Tibial nerve (tissue), 4 donors: ENCODE measurements at regions not wholly inside any gene's neighbourhood (a gene's known extent, or its start where the extent isn't known, plus 50 kb on each side); places are given as distances from the start of the nearest gene placed in this dataset.

ENCODE experiments used
- DNase-seq, 2 donors: peaks; one replicate each; pipeline ENCODE4 v3.0.0-alpha.2; 2019; ENCODE audit warnings: low spot score in 2 of 2
- H3K27ac ChIP-seq, 4 donors: fragments of 200-600 bp; sonication (generic) in 3 of 4; one replicate each; pipeline ENCODE4 v1.5.1; 2017 to 2019; ENCODE audit warnings: mild to moderate bottlenecking in 1 of 4
- H3K27me3 ChIP-seq, 2 donors: fragments of 200-600 bp; sonication (generic) in 1 of 2; one replicate each; pipeline versions ENCODE4 v1.5.1 to v1.6.0; 2017 to 2019
- H3K36me3 ChIP-seq, 3 donors: fragments of 200-600 bp; sonication (generic); one replicate each; pipeline ENCODE4 v1.5.1; 2018 to 2019
- H3K4me1 ChIP-seq, 4 donors: fragments of 200-600 bp; sonication (generic) in 3 of 4; one replicate each; pipeline ENCODE4 v1.5.1; 2017 to 2019
- H3K4me3 ChIP-seq, 4 donors: fragments of 200-600 bp; sonication (generic) in 3 of 4; one replicate each; pipeline ENCODE4 v1.5.1; 2017 to 2019; ENCODE audit warnings: mild to moderate bottlenecking in 1 of 4, moderate library complexity in 1 of 4
- H3K9me3 ChIP-seq, 4 donors: fragments of 200-600 bp; sonication (generic) in 3 of 4; one replicate each; pipeline ENCODE4 v1.5.1; 2017 to 2019
- CTCF ChIP-seq, 5 experiments: fragments of 200-600 bp in 3 of 5; fragments of 450-650 bp in 2 of 5; sonication (generic) in 3 of 5; IDR thresholded peaks; one replicate each; pipeline ENCODE4 v1.5.1; 2016 to 2019; ENCODE audit warnings: antibody characterized with exemption in 5 of 5, mild to moderate bottlenecking in 3 of 5, moderate library complexity in 2 of 5
- EP300 ChIP-seq, 2 donors: sonication (generic); formaldehyde crosslinking; IDR thresholded peaks; one replicate each; pipeline ENCODE4 v1.6.1; 2017; ENCODE audit warnings: antibody characterized with exemption in 2 of 2, mild to moderate bottlenecking in 1 of 2
- POLR2A ChIP-seq, 2 donors: fragments of 450-650 bp; IDR thresholded peaks; one replicate each; pipeline ENCODE4 v1.6.1; 2017; ENCODE audit warnings: antibody characterized with exemption in 2 of 2, mild to moderate bottlenecking in 2 of 2, moderate library complexity in 2 of 2
- whole genome bisulfite sequencing, 2 donors: methylation state at CpG; one replicate each; pipeline ENCODE4 v1.1.5; 2018; 5-methylcytosine and 5-hydroxymethylcytosine counted together

GRCh38 chr12:63021116-63021515 lies 86.2 kb upstream of the PPM1H start:
- H3K36me3 ChIP-seq = no peaks in the 10 kb centered on the region
- H3K9me3 ChIP-seq = no peaks in the 10 kb centered on the region
- TF ChIP-seq CTCF (IDR thresholded peaks at IDR 0.05) (no peak), EP300 (IDR thresholded peaks at IDR 0.05) (no peak), POLR2A (IDR thresholded peaks at IDR 0.05) (no peak)
- 55 to 71% methylated on average over 6 of the region's 6 CpGs for WGBS, 2 donors
- H3K27ac ChIP-seq = no peak overlapping the region
- H3K4me3 ChIP-seq = no peak overlapping the region
- H3K4me1 ChIP-seq = no peaks in the 10 kb centered on the region
- no peaks in the 10 kb centered on the region for H3K27me3 ChIP-seq
- DNase-seq = no peak

- no peaks in the 10 kb centered on the region for H3K36me3 ChIP-seq
- no peaks in the 10 kb centered on the region for H3K27me3 ChIP-seq
- no peaks in the 10 kb centered on the region for H3K4me1 ChIP-seq
- DNase-seq = no peak
- H3K9me3 ChIP-seq = no peaks in the 10 kb centered on the region
- TF ChIP-seq CTCF (IDR thresholded peaks at IDR 0.05) = no peak
- no peak for TF ChIP-seq EP300 (IDR thresholded peaks at IDR 0.05)
- TF ChIP-seq POLR2A (IDR thresholded peaks at IDR 0.05) = no peak
- H3K4me3 ChIP-seq = no peak overlapping the region
- H3K27ac ChIP-seq = no peak overlapping the region
Measured at GRCh38 chr12:63020269-63020668, 85.3 kb upstream of the PPM1H start.

DNA sequence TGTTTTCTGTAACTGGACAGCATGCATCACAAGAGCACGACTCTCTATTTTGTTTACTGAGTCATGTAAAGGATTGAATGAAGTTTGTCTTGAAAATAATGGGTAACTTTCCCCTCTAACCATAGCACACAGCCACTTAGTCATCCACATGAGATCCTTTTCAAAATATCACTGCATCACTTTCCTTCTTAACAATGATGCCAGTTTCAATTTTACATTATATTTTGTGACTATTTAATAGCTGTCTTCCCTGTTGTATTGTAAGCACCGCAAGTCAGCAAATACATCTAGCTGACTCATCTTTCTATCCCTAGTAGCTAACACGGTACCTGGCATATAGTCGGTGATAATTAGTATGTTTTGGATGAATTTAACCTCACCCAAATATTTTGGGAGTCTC lies 83.3 kb upstream of the PPM1H start:
- TF ChIP-seq CTCF (IDR thresholded peaks at IDR 0.05) (no peak), EP300 (IDR thresholded peaks at IDR 0.05) (no peak), POLR2A (IDR thresholded peaks at IDR 0.05) (no peak)
- no peak overlapping the region for H3K4me3 ChIP-seq
- no peaks in the 10 kb centered on the region for H3K36me3 ChIP-seq
- DNase-seq = no peak
- H3K4me1 ChIP-seq = no peaks in the 10 kb centered on the region
- no peaks in the 10 kb centered on the region for H3K27me3 ChIP-seq
- 53 to 72% methylated on average over 4 of the region's 4 CpGs for WGBS, 2 donors
- no peak overlapping the region for H3K27ac ChIP-seq
- H3K9me3 ChIP-seq = no peaks in the 10 kb centered on the region

DNA sequence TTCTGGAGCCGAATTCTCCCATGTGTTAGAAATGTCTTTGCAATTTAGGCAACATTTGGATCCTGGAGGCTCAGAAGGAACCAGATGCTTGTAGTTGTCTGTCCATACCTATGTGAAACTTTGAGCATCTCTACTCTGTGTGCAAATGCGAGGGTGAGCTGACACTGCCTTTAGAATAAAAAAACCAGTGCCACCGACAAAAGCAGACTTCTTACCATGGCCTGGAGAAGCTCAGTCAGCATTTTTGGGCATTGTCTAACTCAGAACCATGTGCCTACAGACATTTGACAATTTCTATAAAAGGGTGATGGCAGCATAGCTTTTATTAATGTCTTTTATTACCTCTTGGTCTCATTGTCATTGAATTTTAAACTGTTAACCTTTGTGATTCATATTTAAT lies 78.4 kb upstream of the PPM1H start:
- Histone ChIP-seq H3K27ac (no peak overlapping the region), H3K36me3 (no peaks in the 10 kb centered on the region), H3K4me1 (no peaks in the 10 kb centered on the region), H3K9me3 (no peaks in the 10 kb centered on the region), H3K27me3 (no peaks in the 10 kb centered on the region), H3K4me3 (no peak overlapping the region)
- DNase-seq = no peak
- TF ChIP-seq EP300 (IDR thresholded peaks at IDR 0.05) (no peak), CTCF (IDR thresholded peaks at IDR 0.05) (no peak), POLR2A (IDR thresholded peaks at IDR 0.05) (no peak)
- WGBS, 2 donors = 83 to 88% methylated on average over 3 of the region's 3 CpGs

GRCh38 chr12:63010698-63011097 lies 75.7 kb upstream of the PPM1H start:
- Histone ChIP-seq H3K4me1 (no peaks in the 10 kb centered on the region), H3K27ac (no peak overlapping the region), H3K27me3 (no peaks in the 10 kb centered on the region), H3K9me3 (no peaks in the 10 kb centered on the region), H3K4me3 (no peak overlapping the region), H3K36me3 (no peaks in the 10 kb centered on the region)
- TF ChIP-seq EP300 (IDR thresholded peaks at IDR 0.05) = no peak
- no peak for TF ChIP-seq POLR2A (IDR thresholded peaks at IDR 0.05)
- no peak for TF ChIP-seq CTCF (IDR thresholded peaks at IDR 0.05)
- no peak for DNase-seq
- WGBS, 2 donors = 90 to 100% methylated on average over 2 of the region's 2 CpGs
